NCI-H2171 (cell line): ENCODE measurements at regions not wholly inside any gene's neighbourhood (a gene's known extent, or its start where the extent isn't known, plus 50 kb on each side); places are given as distances from the start of the nearest gene placed in this dataset.
"Not testable (repeated sequence)": the region's sequence is repeated elsewhere in the genome, so short reads cannot be mapped to it uniquely, and the experiment has no call there.

Experiments used
- DNase-seq: peaks from one replicate; lab custom pipeline; 2025; lab: John Stamatoyannopoulos, UW

DNA sequence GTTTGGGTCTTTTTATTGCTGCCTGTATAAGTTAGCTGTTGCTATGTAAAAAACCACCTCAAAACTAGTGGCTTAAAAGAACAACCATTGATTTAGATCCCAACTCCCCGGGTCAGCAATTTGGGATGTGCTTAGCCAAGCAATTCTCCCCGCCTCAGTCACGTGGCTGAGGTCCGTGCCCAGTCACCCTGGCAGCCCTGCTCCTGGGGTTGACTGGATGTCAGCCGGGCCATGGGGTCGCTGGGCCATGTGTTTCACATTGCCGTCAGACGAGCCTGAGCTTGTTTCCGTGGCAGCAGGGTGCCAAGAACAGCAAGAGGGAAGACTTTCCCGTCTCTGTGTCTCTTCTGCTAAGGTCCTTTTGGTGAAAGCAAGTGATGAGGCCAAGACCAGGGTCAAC lies 345.7 kb upstream of the FAT1 start:
- no peak for DNase-seq

GRCh38 chr4:187070158-187070557 lies 346.5 kb upstream of the FAT1 start:
- no peak for DNase-seq

- no peak for DNase-seq
Observed at GRCh38 chr4:187070740-187071139, 347.1 kb upstream of the FAT1 start.

DNA sequence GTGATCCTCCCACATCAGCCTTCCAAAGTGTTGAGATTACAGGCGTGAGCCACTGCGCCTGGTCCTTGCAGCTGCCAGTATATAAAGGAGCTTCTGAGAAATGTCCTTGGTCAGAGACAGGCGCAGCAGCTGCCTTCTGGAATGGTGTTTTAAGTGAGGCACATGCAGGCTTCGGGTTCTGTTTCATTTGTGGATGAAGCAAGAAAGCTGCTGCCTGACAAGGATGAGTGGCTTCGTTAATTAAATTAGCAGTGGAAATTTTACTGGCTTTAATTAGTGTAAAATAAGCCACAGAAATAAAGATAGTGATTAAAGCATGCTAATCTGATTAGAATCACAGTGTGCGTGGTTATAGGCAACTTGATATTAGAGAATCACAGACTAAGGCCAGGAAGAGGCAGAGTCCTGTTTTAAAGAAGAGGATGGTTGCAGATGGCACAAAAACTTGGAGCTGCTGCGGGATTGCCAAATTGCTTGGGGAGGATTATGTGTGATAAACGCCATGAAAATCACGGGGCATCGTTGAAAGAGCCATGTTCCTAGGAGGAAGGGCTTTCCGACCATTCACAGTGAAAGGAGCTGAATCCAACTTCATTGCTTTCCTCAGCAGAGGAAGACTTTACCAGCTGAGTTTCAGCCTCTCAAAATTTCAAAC lies 348.4 kb upstream of the FAT1 start:
- DNase-seq, result no peak

- DNase-seq, result no peak
Observed at GRCh38 chr4:187073820-187074219, 350.2 kb upstream of the FAT1 start.

DNA sequence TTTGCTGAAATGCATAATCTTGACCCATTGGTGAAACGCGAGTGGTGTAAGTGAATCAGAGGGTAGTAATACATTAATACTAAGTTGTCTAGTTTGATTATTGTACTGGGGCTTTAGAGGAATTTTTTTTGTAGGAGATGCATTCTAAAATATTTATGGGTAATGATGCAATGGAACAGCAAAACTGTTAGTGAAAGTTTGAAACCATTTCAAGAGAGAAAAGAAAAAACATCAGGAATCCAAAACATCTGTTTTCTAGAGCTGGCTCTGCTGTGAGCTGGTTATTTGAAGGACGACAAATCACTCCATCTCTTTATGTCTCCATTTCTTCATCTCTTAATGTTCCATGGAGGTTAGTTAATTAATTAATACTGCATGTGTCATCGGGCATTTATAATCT lies 351.9 kb upstream of the FAT1 start:
- no peak for DNase-seq

GRCh38 chr4:187077744-187078401 lies 354.2 kb upstream of the FAT1 start:
- no peak for DNase-seq

DNA sequence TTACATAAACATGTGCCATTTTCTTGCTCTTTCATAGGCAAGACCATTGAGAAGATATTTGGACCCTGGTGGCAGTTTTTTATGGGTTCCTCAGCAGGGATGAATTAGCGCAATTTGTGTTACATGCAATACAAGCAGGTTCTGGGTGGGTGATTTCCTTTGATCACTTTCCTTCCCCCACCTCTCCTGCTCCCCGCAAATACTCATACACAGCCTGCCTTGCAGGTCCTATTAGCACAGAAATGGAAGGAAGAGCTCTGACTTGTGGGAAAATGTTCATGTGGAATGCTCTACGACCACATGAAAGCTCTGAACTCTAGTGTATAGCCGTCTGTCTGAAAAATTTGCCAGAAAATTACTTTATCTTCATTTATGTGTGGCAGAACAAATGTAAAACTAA lies 361.0 kb upstream of the FAT1 start:
- DNase-seq, result no peak

- no peak for DNase-seq
Observed at GRCh38 chr4:187085339-187085738, 361.7 kb upstream of the FAT1 start.

GRCh38 chr4:187086151-187086550 lies 362.5 kb upstream of the FAT1 start:
- DNase-seq, result no peak

- DNase-seq, result no peak
Observed at GRCh38 chr4:187088070-187088799, 364.6 kb upstream of the FAT1 start.

DNA sequence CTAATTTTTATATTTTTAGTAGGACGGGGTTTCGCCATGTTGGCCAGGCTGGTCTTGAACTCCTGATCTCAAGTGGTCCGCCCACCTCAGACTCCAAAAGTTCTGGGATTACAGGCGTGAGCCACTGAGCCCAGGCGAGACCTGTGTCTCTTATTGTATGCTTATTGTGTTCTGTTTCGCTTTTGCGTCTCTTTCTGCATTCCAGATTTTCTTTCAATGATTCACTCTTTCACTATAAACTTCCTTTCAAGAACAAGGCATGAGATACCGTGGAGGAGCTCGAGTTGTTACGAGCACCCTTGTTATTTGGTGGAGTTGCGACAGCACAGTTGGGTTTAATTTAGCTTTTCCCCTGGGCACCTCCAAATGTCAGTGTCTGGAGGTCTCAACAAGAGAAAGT lies 366.7 kb upstream of the FAT1 start:
- no peak for DNase-seq

DNA sequence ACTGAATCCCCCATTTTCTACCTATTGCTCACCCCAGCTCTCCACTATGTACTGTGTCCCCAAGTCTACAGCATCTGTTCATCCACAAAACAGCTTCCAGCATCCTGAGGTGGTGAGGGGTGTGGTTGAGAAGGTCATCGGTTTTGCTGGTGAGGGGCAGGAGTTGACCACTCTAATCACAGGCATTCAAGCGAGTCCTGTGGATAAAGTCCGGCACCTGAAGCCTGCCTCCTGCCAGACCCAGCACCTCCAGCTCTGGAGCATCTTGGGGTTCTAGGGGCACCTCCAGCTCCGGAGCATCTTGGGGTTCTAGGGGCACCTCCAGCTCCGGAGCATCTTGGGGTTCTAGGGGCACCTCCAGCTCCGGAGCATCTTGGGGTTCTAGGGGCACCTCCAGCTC lies 367.2 kb upstream of the FAT1 start:
- not testable (repeated sequence) for DNase-seq

- no peak for DNase-seq
Observed at GRCh38 chr4:187094144-187094543, 370.5 kb upstream of the FAT1 start.

DNA sequence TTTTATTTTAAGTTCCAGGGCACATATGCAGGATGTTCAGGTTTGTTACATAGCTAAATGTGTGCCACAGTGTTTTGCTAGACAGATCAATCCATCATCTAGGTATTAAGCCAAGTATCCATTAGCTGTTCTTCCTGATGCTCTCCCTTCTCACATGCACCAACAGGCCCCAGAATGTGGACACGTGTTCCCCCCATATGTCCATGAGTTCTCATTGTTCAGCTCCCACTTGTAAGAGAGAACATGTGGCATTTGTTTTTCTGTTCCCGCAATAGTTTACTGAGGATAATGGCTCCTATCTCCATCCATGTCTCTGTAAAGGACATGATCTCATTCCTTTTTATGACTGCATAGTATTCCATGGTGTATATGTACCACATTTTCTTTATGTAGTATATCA lies 374.8 kb upstream of the FAT1 start:
- DNase-seq, result no peak

- DNase-seq, result peak; percentile 12
Observed at GRCh38 chr4:187103351-187103750, 379.7 kb upstream of the FAT1 start.

- DNase-seq, result no peak
Observed at GRCh38 chr4:187108845-187109244, 385.2 kb upstream of the FAT1 start.

DNA sequence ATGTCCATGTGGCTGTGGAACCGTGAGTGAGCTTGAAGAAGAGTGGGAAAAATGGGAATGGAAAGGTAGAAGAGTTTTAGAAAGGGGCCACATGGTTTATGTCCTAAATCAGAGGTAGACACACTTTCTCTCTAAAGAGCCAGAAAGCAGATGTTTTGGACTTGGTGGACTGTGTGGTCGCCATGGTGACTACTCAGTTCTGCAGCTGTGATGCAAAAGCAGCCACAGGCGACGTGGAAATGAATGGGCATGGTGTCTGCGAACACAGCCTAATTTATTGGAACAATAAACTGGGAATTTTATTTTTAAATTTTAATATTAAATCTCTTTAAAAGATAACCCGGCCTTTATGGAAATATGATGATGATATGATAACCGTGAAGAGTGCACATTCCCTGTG lies 386.0 kb upstream of the FAT1 start:
- DNase-seq, result no peak

DNA sequence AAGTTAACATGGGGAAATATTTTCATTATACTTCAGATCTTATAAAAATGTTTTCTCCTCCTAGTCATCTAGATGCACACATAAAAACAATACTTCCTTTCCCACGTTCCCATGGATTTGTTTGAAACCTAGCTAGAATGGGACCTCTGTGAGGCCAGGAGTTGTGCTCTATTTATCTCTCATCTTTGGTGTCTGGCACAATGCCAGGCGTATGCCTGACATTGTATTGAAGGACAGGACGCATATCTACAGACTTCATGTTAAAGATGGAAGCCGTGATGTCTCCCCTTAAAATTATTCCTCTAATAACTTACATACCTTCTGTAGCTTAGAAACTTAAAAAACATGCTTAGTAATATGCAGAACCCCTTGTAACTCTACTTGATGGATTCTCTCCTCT lies 394.5 kb upstream of the FAT1 start:
- DNase-seq, result no peak

GRCh38 chr4:187118602-187119120 lies 395.0 kb upstream of the FAT1 start:
- DNase-seq, result no peak

GRCh38 chr4:187124331-187124730 lies 400.7 kb upstream of the FAT1 start:
- no peak for DNase-seq

GRCh38 chr4:187125062-187125461 lies 401.4 kb upstream of the FAT1 start:
- DNase-seq, result no peak

DNA sequence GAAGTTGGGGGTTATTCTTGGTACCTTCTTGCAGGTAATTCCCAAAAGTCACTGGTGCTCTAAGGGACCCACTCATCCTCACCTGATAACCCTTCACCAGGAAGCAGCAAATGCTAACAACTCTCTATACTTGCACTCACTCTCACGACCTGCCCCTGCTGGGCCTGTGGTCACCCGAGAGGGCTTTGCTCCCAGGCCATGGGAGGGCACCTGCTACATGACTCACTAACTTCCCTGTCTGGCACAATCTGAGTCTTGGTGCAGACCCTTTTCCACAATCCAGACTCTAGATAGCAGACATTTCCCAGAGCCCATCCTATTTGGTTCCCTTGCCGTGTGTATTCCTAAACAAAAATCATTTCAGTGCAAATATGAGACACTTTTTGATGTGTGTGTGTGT lies 403.8 kb upstream of the FAT1 start:
- DNase-seq, result no peak
